Caco-2 (cell line): ENCODE measurements at regions not wholly inside any gene's neighbourhood (a gene's known extent, or its start where the extent isn't known, plus 50 kb on each side); places are given as distances from the start of the nearest gene placed in this dataset.

Source experiments
- BruUV-seq: library from RNA; stranded (reverse); fragments of 400-500 nt; replicated peaks from 2 replicates; lab custom pipeline; 2021; lab: Mats Ljungman, UMichigan
- CTCF ChIA-PET: fragments of 300-600 bp; sonication (Branson Sonifier 250); formaldehyde crosslinking; loops from one replicate; lab custom pipeline; 2022; ENCODE audit warnings: antibody characterized with exemption; lab: Charles Lee
- POLR2A ChIA-PET: fragments of 300-600 bp; sonication (Branson Sonifier 250); formaldehyde crosslinking; loops from one replicate; lab custom pipeline; 2022; ENCODE audit warnings: antibody characterized with exemption; lab: Charles Lee
- DNase-seq, 2 experiments: peaks; one replicate each; pipeline versions ENCODE4 v3.0.0 to v3.0.0-alpha.2; 2020 to 2022
- H3K27me3 ChIP-seq: replicated peaks from 2 replicates; pipeline ENCODE4 v1.6.0; 2011; ENCODE audit warnings: low read length; ENCODE audit not compliant: control insufficient read depth, insufficient read depth
- H3K36me3 ChIP-seq: 2 replicates; pipeline ENCODE4 v1.5.1; 2011; ENCODE audit warnings: low read length; ENCODE audit not compliant: control insufficient read depth, insufficient read depth
- H3K4me1 ChIP-seq: fragments of 250-450 bp; sonication (Bioruptor Pico); 2 replicates; pipeline ENCODE4 v1.5.1; 2020; ENCODE audit warnings: mild to moderate bottlenecking
- H3K4me3 ChIP-seq: 2 replicates; pipeline ENCODE4 v1.5.1; 2011; ENCODE audit warnings: low read depth, mild to moderate bottlenecking, control low read depth, low read length
- H3K9me3 ChIP-seq: fragments of 250-450 bp; sonication (Bioruptor Pico); 2 replicates; pipeline ENCODE4 v1.5.1; 2020; ENCODE audit warnings: mild to moderate bottlenecking, moderate library complexity
- H3K27ac Mint-ChIP-seq: one replicate; pipeline ENCODE4 v1.8.0; 2022; ENCODE audit warnings: mixed read lengths; ENCODE audit not compliant: unreplicated experiment
- H3K27me3 Mint-ChIP-seq: one replicate; pipeline ENCODE4 v1.8.0; 2022; ENCODE audit warnings: mixed read lengths; ENCODE audit not compliant: insufficient read depth, unreplicated experiment
- H3K36me3 Mint-ChIP-seq: one replicate; pipeline ENCODE4 v1.8.0; 2022; ENCODE audit warnings: mild to moderate bottlenecking, mixed read lengths; ENCODE audit not compliant: insufficient read depth, unreplicated experiment
- H3K4me1 Mint-ChIP-seq: one replicate; pipeline ENCODE4 v1.8.0; 2022; ENCODE audit warnings: low read depth, mixed read lengths; ENCODE audit not compliant: unreplicated experiment
- H3K4me3 Mint-ChIP-seq: one replicate; pipeline ENCODE4 v1.8.0; 2022; ENCODE audit warnings: mild to moderate bottlenecking, moderate library complexity, mixed read lengths; ENCODE audit not compliant: unreplicated experiment
- H3K9me3 Mint-ChIP-seq: one replicate; pipeline ENCODE4 v1.8.0; 2022; ENCODE audit warnings: mixed read lengths; ENCODE audit not compliant: unreplicated experiment
- intact Hi-C: fragments of 100-400 bp; cut with micrococcal nuclease; formaldehyde crosslinking; loops from one replicate; pipeline ENCODE4 v1.10.0; 2022; ENCODE audit not compliant: unreplicated experiment
- TF ChIP-seq, protein P1 (sequence below), 2 experiments: fragments of 200-600 bp in 1 of 2; IDR thresholded peaks; 1 replicate in 1 of 2; 2 replicates in 1 of 2; pipeline versions ENCODE4 v1.5.1 to v1.8.0; 2011 to 2022; ENCODE audit warnings: antibody characterized with exemption in 1 of 2, control low read depth in 1 of 2, inconsistent platforms in 1 of 2, low read depth in 1 of 2, low read length in 1 of 2, mild to moderate bottlenecking in 1 of 2, moderate library complexity in 1 of 2; ENCODE audit not compliant: insufficient read depth in 1 of 2, severe bottlenecking in 1 of 2, unreplicated experiment in 1 of 2

DNA sequence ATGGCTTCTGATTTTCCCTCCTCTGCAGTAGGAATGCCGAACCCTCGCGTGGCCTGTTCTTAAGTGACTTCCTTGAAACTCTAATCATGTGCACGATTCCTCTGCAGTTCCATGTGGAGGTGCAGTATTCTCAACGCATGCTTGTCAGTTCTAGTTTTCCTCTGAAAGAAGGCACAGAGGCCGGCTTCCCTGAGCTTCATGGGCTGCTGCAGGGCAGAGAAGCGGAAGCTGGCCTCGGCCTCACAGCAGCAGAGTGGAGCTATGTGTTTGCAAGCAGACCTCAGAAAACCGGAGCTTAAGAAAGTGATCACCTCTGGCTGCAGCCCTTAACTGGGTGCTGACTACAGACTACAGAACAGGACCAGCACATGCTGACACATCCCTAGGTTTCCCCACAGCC is 500.7 kb downstream of the GRIN2A start:
- H3K4me1 Mint-ChIP-seq = peaks cover 6% of the 10 kb centered on the region
- POLR2A ChIA-PET = no interaction called here

DNA sequence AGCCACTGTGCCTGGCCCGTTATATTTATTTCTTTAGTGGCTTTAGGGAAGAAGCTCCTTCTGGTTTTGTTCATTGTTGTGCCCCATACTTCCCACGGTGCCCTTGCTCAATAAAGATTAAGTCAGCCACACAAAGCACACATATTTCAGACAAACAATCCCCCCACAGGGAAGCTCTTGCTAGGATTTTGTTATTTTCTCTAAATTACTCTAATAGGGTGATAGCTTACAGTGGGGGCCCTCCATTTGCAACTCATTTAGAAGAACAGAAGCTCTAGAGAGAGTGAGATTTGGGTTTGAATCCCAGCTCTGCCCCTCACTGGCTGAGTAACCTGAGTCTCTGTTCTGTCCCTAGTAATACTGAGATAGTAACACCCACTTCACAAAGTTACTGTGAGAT is 499.9 kb downstream of the GRIN2A start:
- TF ChIP-seq, protein P1, sequence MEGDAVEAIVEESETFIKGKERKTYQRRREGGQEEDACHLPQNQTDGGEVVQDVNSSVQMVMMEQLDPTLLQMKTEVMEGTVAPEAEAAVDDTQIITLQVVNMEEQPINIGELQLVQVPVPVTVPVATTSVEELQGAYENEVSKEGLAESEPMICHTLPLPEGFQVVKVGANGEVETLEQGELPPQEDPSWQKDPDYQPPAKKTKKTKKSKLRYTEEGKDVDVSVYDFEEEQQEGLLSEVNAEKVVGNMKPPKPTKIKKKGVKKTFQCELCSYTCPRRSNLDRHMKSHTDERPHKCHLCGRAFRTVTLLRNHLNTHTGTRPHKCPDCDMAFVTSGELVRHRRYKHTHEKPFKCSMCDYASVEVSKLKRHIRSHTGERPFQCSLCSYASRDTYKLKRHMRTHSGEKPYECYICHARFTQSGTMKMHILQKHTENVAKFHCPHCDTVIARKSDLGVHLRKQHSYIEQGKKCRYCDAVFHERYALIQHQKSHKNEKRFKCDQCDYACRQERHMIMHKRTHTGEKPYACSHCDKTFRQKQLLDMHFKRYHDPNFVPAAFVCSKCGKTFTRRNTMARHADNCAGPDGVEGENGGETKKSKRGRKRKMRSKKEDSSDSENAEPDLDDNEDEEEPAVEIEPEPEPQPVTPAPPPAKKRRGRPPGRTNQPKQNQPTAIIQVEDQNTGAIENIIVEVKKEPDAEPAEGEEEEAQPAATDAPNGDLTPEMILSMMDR (IDR thresholded peaks at IDR 0.05; ENCODE audit: insufficient read depth in 1 of 2, low read depth in 1 of 2, low read length in 1 of 2, severe bottlenecking in 1 of 2, unreplicated experiment in 1 of 2) = no peak
- no peaks in the 10 kb centered on the region for H3K36me3 ChIP-seq
- intact Hi-C loops = no loop called here
- BruUV-seq = no TSS peak
- Mint-ChIP-seq H3K36me3 (no peaks in the 10 kb centered on the region), H3K4me3 (no peak overlapping the region), H3K4me1 (peaks cover 6% of the 10 kb centered on the region), H3K27me3 (peaks cover 3% of the 10 kb centered on the region), H3K9me3 (no peaks in the 10 kb centered on the region), H3K27ac (no peak overlapping the region)
- no peaks in the 10 kb centered on the region for H3K4me1 ChIP-seq
- no peak for DNase-seq
- H3K4me3 ChIP-seq = no peak overlapping the region
- H3K9me3 ChIP-seq = no peaks in the 10 kb centered on the region
- POLR2A ChIA-PET = no interaction called here
- H3K27me3 ChIP-seq = no peaks in the 10 kb centered on the region
- CTCF ChIA-PET = no interaction called here

More for the DNA sequence above, 500.7 kb downstream of the GRIN2A start:
- TF ChIP-seq, protein P1 (IDR thresholded peaks at IDR 0.05; ENCODE audit: insufficient read depth in 1 of 2, low read depth in 1 of 2, low read length in 1 of 2, severe bottlenecking in 1 of 2, unreplicated experiment in 1 of 2) = no peak
- intact Hi-C loops = no loop called here
- no TSS peak for BruUV-seq
- Mint-ChIP-seq H3K4me3 (no peak overlapping the region), H3K36me3 (no peaks in the 10 kb centered on the region), H3K27ac (no peak overlapping the region), H3K9me3 (no peaks in the 10 kb centered on the region), H3K27me3 (peaks cover 3% of the 10 kb centered on the region)
- H3K27me3 ChIP-seq = no peaks in the 10 kb centered on the region
- CTCF ChIA-PET = no interaction called here
- no peaks in the 10 kb centered on the region for H3K36me3 ChIP-seq
- H3K4me1 ChIP-seq = no peaks in the 10 kb centered on the region
- no peaks in the 10 kb centered on the region for H3K9me3 ChIP-seq
- H3K4me3 ChIP-seq = no peak overlapping the region
- no peak for DNase-seq

DNA sequence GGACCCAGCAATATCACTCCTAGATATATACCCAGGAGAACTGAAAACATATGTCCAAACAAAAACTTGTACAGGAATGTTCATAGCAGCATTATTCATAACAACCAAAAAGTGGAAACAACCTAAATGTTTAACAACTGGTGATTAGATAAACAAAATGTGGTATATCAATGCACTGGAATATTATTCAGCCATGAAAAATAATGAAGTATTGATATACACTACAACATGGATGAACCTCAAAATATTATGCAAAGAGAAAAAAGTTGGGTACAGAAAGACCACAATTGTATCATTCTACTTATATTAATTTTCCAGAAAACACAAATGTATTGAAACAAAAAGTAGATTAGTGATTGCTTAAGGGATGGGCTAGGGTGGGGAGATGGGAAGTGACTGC is 498.6 kb downstream of the GRIN2A start:
- H3K9me3 Mint-ChIP-seq = no peaks in the 10 kb centered on the region
- CTCF ChIA-PET = no interaction called here
- peaks cover 3% of the 10 kb centered on the region for H3K27me3 Mint-ChIP-seq

More for the DNA sequence above, 498.6 kb downstream of the GRIN2A start:
- H3K4me3 ChIP-seq = no peak overlapping the region
- H3K27ac Mint-ChIP-seq = no peak overlapping the region
- H3K4me1 ChIP-seq = no peaks in the 10 kb centered on the region
- no peak overlapping the region for H3K4me3 Mint-ChIP-seq
- H3K27me3 ChIP-seq = no peaks in the 10 kb centered on the region
- H3K9me3 ChIP-seq = no peaks in the 10 kb centered on the region
- intact Hi-C loops = no loop called here
- POLR2A ChIA-PET = no interaction called here
- H3K4me1 Mint-ChIP-seq = peaks cover 6% of the 10 kb centered on the region
- no TSS peak for BruUV-seq
- DNase-seq = no peak
- no peaks in the 10 kb centered on the region for H3K36me3 ChIP-seq
- H3K36me3 Mint-ChIP-seq = no peaks in the 10 kb centered on the region
- TF ChIP-seq, protein P1 (IDR thresholded peaks at IDR 0.05; ENCODE audit: insufficient read depth in 1 of 2, low read depth in 1 of 2, low read length in 1 of 2, severe bottlenecking in 1 of 2, unreplicated experiment in 1 of 2) = no peak
